Activated CD8-positive, alpha-beta memory T cell treated with anti-CD3 and anti-CD28 coated beads, Interleukin-2, amount 50 U/mL, for 4 hours (primary cell): ENCODE measurements at regions not wholly inside any gene's neighbourhood (a gene's known extent, or its start where the extent isn't known, plus 50 kb on each side); places are given as distances from the start of the nearest gene placed in this dataset.
"Not testable (repeated sequence)": the region's sequence is repeated elsewhere in the genome, so short reads cannot be mapped to it uniquely, and the experiment has no call there.

ENCODE experiments used
- DNase-seq: peaks from one replicate; pipeline ENCODE4 v3.0.0-alpha.2; 2020

- DNase-seq: no peak
Observed at GRCh38 chr9:89675058-89675742, 70.4 kb downstream of the GADD45G start.

GRCh38 chr9:89676281-89676680 lies 71.5 kb downstream of the GADD45G start:
- no peak for DNase-seq

DNA sequence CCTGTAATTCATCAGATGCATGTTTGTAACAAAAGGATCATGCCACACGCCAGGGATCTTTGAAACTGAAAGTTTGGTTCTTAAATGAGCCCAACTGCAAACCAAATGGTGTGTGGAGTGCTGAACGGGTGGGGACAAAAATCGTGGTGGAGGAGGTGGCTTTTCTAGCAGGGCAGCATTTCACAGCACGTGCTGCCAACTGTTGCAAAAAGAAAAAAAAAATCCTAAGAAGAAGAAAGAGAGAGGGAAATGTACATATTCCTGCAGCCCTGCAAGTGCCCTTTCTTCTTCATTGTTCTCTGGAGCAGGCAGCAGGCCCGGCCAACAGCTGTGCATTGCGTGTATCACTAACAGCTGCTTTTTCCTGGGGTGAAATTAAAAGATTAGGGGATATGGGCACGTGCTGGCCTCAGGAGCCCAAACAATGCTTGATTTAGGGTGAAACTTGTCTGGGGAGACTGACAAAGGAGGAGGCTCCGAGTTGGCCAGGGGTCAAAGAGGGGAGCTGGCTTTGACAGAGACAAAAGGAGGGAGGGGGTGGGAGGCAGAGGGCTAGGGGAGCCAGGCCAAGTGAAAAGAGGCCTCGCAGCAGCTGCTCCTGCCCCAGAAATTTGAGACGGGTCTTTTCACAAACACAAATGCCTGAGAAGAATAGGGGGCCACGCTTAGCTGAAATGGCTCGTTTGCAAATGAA lies 73.0 kb downstream of the GADD45G start:
- no peak for DNase-seq

DNA sequence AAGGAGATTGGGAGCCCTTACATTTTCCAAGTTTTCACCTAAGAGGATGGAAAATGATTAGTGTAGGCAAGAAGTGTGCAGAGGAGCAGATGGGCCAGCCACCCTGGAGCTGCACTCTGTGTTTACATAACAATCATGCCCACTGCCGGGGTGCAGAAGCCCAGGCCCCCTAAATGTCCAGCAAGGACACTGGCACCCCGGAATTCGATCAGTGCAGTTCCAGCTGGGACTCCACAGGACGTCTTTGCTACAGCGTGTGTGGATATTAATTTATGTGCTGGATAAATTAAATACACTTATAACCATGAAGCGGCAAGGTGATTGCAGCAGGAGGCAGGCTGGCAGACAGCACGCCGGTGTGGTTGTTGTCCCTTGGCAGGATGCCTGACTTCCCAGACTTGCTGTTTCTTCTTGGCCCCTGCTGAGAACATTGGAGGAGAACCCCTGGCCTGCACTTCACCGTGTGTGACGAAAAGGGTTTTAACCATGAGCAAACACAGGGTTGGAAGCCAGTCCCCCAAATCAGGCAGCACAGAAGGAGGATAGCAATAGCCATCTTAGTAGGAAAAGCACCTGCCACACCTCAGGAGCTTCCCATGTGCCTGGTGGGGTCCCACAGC lies 73.7 kb downstream of the GADD45G start:
- DNase-seq: no peak

DNA sequence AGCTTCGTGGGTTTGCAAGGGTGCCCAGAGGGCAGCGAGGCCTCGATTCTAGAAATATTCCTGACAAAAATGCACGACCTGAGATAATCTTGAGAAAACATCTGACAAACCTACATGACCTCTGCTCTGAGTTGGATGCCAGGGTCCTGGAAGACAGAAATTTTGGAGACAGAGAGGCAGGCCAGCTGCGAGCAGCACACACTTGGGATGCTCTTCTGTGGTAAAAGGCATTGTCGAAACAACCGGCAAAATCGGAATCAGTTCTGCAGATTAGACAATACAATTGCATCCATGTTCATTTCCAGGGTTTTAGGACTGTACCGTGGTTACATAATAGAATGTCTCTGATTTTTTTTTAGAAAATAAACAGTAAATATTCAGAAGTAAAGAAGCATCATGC lies 74.2 kb downstream of the GADD45G start:
- no peak for DNase-seq

DNA sequence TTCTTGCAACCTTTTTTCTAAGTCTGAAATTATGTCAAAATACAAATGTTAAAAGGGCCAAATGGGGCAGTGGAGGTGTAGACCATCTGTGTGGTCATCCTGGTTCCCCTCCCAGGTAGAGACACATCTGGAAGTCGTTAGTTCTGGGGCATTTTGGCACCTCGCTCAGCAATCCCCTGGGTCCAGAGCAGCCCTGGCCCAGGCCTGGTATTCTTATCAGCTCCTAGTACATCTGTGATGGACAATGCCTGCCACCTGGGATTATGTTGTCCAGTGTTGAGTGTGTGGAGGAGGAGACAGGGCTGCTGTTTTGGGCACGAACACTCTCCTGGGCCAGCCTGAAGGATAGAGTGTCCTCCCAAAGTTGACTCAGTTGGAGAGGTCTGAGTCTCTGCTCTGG lies 74.8 kb downstream of the GADD45G start:
- DNase-seq: no peak

DNA sequence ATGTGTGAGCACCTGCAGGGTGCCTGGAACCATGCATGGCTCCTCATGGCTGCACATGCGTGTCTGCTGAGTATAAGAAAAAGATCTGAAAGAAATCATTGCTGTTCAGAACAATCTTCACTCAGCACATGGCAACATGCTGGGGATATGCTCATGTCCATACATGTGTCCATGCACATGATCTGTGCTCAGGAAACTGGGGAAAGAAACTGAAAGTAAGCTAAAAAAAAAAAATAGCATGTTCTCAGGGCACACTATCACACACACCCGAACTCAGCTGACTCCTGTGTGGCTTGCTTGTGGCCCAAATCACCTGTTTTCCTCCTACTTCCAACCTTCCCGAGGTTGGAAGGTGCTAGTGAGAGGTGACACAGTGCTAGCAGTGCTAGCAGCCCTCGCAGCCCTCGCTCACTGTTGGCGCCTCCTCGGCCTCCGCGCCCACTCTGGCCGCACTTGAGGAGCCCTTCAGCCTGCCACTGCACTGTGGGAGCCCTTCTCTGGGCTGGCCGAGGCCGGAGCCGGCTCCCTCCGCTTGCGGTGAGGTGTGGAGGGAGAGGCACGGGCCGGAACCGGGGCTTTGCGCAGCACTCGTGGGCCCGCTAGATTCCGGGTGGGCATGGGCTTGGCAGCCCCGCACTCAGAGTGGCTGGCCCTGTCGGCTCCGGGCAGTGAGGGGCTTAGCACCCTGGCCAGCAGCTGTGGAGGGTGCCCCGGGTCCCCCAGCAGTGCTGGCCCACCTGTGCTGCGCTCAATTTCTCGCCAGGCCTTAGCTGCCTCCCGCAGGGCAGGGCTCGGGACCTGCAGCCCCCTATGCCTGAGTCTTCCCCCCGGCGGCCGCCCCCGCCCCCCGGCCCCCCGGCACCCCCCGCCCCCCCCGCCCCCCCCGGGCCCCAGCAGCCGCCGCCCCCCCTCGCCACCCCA lies 76.0 kb downstream of the GADD45G start:
- no peak for DNase-seq

DNA sequence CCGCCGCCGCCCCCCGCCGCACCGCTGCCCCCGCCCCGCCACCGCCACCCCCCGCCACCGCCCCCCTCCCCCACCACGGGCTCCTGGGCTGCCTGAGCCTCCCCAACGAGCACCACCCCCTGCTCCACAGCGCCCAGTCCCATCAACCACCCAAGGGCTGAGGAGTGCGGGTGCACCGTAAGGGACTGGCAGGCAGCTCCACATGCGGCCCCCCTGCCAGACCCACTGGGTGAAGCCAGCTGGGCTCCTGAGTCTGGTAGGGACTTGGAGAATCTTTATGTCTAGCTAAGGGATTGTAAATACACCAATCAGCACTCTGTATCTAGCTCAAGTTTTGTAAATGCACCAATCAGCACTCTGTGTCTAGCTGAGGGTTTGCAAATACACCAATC lies 76.7 kb downstream of the GADD45G start:
- DNase-seq: not testable (repeated sequence)

DNA sequence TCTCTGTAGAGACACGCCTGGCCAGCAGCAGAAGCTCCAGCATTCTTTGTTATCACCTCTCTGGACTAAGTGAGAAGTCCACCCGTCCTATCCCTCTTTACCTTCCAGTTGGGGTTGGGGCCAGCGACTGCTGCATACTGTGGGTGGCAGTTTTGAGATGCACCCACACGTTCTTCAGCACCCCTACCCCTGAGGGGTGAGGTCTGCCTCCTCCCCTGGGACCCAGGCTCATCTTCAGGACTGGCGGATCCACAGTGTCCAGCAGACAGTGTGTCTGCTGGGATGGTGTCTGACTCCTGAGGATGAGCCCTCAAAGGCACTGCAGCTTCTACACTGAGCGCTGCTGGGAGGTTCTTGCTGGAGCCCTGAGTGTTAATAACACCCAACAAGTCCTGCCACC lies 78.8 kb downstream of the GADD45G start:
- DNase-seq: no peak

DNA sequence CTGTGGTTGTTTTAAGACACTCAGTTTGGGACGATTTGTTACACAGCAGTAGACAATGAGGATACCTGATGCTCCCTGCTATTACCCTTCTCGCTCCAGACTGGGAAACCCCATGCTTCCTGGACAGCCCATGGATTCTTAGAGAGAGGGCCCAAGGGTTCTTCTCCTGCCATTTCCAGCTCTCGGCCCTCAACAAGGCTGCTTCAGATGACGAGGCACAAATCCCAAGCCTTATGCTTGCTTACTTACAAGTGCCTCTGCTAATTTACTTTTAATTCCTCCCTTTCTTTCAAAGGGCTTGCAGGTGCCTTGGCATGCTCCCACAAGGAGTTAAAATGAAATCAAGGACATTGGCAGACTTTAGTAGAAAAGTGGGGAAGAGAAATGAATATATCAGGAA lies 79.4 kb downstream of the GADD45G start:
- no peak for DNase-seq

- no peak for DNase-seq
Observed at GRCh38 chr9:89684912-89685636, 80.3 kb downstream of the GADD45G start.

GRCh38 chr9:89685698-89686097 lies 80.9 kb downstream of the GADD45G start:
- no peak for DNase-seq

DNA sequence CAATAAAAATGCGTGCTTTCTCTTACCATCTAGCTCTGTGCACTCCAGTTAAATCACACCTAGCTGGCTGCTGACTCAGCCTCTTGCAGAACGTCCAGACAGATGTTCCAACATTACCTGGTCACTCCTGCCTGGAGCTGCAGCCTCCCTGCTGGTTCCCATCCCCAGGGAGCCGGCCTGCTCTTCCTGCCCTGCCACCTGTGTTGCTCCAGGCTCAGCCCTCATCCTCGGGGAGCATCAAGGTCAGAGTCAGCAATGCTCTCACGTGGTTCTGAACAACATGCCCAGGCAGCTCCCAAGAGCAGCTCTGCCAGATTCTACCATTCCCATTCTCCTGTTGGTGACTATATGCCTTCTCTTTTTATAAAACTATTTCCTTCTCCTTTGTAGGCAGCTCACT lies 81.3 kb downstream of the GADD45G start:
- no peak for DNase-seq

- DNase-seq: no peak
Observed at GRCh38 chr9:89686621-89687020, 81.8 kb downstream of the GADD45G start.

DNA sequence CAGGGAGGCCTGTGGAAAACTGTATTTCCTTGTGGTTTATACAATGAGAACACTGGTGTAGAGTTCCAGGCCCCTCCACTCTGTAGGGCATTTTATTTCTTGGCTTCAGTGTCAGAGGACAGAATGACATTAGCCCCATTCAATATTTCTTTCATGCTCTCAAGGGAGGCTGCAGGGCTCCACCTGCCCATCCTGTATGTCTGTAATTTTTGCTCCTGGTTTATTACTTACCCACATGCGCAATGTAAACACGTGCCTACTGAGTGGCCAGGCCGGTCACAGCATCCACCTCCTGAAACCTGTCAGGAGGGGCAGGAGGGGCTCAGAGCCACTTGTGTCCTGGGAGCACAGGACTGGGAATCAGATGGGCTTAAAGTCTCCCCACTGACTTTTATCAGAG lies 82.4 kb downstream of the GADD45G start:
- DNase-seq: no peak

- DNase-seq: no peak
Observed at GRCh38 chr9:89687848-89688247, 83.0 kb downstream of the GADD45G start.

DNA sequence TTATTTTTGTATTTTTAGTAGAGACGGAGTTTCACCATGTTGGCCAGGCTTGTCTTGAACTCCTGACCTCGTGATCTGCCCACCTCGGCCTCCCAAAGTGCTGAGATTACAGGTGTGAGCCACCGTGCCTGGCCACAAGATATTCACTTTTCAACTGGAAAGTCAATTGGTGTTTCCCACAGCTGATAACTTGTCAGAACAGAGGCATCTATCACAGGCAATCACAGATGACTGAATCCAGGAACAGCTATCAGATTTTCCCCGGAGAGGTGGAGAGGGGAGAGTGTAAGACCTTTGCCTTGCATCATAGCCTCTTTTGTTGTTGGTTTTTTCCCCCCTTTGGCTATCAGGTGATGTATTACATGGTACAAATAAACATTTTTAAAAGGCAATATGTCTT lies 84.5 kb downstream of the GADD45G start:
- DNase-seq: not testable (repeated sequence)

GRCh38 chr9:89690334-89690912 lies 85.6 kb downstream of the GADD45G start:
- DNase-seq: no peak

DNA sequence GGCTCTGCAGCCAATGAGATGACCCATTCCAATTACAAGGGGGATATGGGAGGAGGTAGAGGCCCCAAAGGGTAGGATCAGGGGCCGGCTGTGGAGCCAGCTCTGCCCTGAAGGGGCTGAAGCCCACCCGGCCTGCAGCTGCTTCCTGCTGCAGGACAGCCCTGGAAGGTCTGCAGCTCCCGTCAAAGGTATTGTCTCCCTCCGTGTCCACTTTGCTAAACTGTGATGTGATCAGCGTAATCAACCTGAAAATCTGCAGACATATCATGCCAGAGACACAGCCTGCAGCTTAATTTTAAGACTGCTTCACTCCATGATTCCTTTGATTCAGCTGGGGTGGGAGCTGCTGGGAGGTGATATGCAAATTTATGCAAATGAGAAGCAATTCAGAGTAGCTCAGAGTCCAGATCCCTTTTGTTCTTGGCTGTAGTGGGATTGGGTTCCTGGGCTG lies 90.7 kb downstream of the GADD45G start:
- no peak for DNase-seq

GRCh38 chr9:89695979-89696378 lies 91.2 kb downstream of the GADD45G start:
- DNase-seq: not testable (repeated sequence)

DNA sequence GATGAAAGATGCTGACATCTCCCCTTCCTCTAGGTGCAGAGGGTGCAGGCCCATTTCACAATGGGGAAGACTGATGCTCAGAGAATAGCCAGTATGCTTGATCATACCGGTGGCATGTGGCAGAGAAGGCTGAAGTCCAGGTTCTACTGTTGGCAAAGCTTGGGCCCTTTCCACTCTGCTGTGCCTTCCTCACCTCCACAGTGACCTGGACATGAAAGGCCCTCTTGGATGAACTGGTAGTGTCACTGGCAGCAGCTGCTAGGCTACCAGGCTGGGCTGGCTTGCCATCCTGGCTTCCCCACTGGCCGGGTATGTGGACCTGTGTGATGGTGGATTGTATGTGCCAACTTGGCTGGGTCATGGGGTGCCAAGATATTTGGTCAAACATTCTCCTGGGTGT lies 92.0 kb downstream of the GADD45G start:
- no peak for DNase-seq

DNA sequence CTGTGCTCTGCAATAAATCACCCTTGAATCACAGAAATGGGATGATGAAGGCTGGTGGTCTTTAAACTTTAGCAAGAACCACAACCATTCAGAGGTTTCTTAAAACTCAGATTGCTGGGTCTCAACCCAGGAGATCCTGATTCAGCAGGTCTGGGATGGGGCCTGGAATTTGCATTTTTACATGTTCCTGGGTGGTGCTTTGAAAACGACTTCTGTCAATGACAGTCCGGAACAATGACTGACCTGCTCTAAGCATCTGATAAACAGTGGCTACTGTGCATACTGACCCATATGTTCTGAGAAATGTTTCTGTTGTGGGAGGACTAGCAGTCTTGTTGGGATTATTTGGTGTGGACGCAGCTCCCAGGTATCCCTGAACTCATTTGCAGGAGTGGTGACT lies 92.7 kb downstream of the GADD45G start:
- no peak for DNase-seq
